OCI-LY3 (cell line): ENCODE measurements at regions not wholly inside any gene's neighbourhood (a gene's known extent, or its start where the extent isn't known, plus 50 kb on each side); places are given as distances from the start of the nearest gene placed in this dataset.

ENCODE experiments used
- CTCF ChIP-seq: fragments of 200-600, 300-600 bp; sonication (generic); IDR thresholded peaks from 2 replicates; pipeline ENCODE4 v1.5.1; 2014; ENCODE audit warnings: antibody characterized with exemption, low read length, low read depth
- EZH2phosphoT487 ChIP-seq: fragments of 200-600 bp; shearing (Covaris generic); IDR thresholded peaks from 2 replicates; pipeline ENCODE4 v1.6.1; 2018; ENCODE audit warnings: antibody characterized with exemption, mixed run types, low read depth

GRCh38 chr1:185486346-185486745 lies 169.3 kb upstream of the IVNS1ABP start:
- TF ChIP-seq CTCF (no peak), EZH2phosphoT487 (no peak)
